NB4 (cell line): ENCODE measurements at regions not wholly inside any gene's neighbourhood (a gene's known extent, or its start where the extent isn't known, plus 50 kb on each side); places are given as distances from the start of the nearest gene placed in this dataset.

Source experiments
- DNase-seq: peaks from one replicate; pipeline ENCODE4 v3.0.0; 2010; ENCODE audit warnings: low read depth
- H3K4me3 ChIP-seq: one replicate; pipeline ENCODE4 v1.5.1; 2011; ENCODE audit warnings: mild to moderate bottlenecking, low read depth, low read length, moderate library complexity
- CTCF ChIP-seq: IDR thresholded peaks from one replicate; pipeline ENCODE4 v1.5.1; 2012; ENCODE audit warnings: low read depth, low read length
- MAX ChIP-seq: IDR thresholded peaks from 2 replicates; pipeline ENCODE4 v1.6.1; 2011; ENCODE audit warnings: low read depth, low read length
- MYC ChIP-seq: IDR thresholded peaks from 2 replicates; pipeline ENCODE4 v1.6.1; 2011; ENCODE audit warnings: low read depth, low read length
- POLR2A ChIP-seq: IDR thresholded peaks from 2 replicates; pipeline ENCODE4 v1.6.1; 2011; ENCODE audit warnings: mild to moderate bottlenecking; ENCODE audit not compliant: insufficient read length; ENCODE audit errors: extremely low read depth

- no peak for TF ChIP-seq POLR2A
- no peak for DNase-seq
- H3K4me3 ChIP-seq: no peak overlapping the region
These were observed 533.1 kb downstream of the AGTPBP1 start for GRCh38 chr9:85208666-85209065.

GRCh38 chr9:85204176-85204575 is 534.6 kb downstream of the NTRK2 start:
- TF ChIP-seq CTCF: no peak
- no peak for TF ChIP-seq MAX
- no peak for TF ChIP-seq POLR2A
- TF ChIP-seq MYC: no peak
- DNase-seq: no peak
- H3K4me3 ChIP-seq: no peak overlapping the region

GRCh38 chr9:85202596-85202995 is 533.1 kb downstream of the NTRK2 start:
- DNase-seq: no peak
- no peak overlapping the region for H3K4me3 ChIP-seq
- TF ChIP-seq CTCF: no peak

- no peak for TF ChIP-seq POLR2A
- no peak for TF ChIP-seq MAX
- DNase-seq: no peak
These were observed 531.3 kb downstream of the NTRK2 start for GRCh38 chr9:85200726-85201404.

GRCh38 chr9:85199866-85200495 is 530.5 kb downstream of the NTRK2 start:
- no peak for TF ChIP-seq POLR2A
- no peak for TF ChIP-seq CTCF
- TF ChIP-seq MAX: no peak
- no peak for TF ChIP-seq MYC
- no peak overlapping the region for H3K4me3 ChIP-seq
- no peak for DNase-seq

More at GRCh38 chr9:85200726-85201404, 531.3 kb downstream of the NTRK2 start:
- no peak overlapping the region for H3K4me3 ChIP-seq

GRCh38 chr9:85192750-85193149 is 523.2 kb downstream of the NTRK2 start:
- DNase-seq: no peak
- TF ChIP-seq CTCF: no peak
- TF ChIP-seq MYC: no peak
- TF ChIP-seq MAX: no peak
- TF ChIP-seq POLR2A: no peak

GRCh38 chr9:85186218-85186585 is 516.7 kb downstream of the NTRK2 start:
- TF ChIP-seq MAX (no peak), CTCF (no peak), POLR2A (no peak), MYC (no peak)
- H3K4me3 ChIP-seq: no peak overlapping the region
- DNase-seq: no peak

More at GRCh38 chr9:85192750-85193149, 523.2 kb downstream of the NTRK2 start:
- no peak overlapping the region for H3K4me3 ChIP-seq
